Hypothalamus (tissue), 51 donors: ENCODE measurements at regions not wholly inside any gene's neighbourhood (a gene's known extent, or its start where the extent isn't known, plus 50 kb on each side); places are given as distances from the start of the nearest gene placed in this dataset.

Experiments used
- DNase-seq, 51 donors: peaks; one replicate each; lab custom pipeline; 2025; lab: John Stamatoyannopoulos, UW

DNA sequence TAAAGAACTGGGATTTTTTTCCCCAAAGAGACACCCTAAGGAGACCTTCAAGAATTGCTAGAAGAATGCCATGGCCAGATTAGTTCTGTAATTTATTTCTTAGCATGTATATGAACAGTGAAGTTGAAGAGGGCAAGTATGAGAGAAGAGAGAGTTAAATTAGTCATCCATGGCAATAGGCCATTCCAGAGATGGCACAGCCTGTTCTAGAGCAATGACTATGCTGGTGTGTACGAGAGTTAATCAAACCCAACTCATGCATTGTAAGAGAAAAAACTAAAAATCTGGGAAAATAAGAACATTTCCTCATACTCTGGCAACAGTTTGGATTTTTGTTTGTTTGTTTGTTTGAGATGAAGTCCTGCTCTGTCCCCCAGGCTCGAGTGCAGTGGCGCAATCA lies 112.1 kb upstream of the PIK3C3 start:
- DNase-seq, result no peak

DNA sequence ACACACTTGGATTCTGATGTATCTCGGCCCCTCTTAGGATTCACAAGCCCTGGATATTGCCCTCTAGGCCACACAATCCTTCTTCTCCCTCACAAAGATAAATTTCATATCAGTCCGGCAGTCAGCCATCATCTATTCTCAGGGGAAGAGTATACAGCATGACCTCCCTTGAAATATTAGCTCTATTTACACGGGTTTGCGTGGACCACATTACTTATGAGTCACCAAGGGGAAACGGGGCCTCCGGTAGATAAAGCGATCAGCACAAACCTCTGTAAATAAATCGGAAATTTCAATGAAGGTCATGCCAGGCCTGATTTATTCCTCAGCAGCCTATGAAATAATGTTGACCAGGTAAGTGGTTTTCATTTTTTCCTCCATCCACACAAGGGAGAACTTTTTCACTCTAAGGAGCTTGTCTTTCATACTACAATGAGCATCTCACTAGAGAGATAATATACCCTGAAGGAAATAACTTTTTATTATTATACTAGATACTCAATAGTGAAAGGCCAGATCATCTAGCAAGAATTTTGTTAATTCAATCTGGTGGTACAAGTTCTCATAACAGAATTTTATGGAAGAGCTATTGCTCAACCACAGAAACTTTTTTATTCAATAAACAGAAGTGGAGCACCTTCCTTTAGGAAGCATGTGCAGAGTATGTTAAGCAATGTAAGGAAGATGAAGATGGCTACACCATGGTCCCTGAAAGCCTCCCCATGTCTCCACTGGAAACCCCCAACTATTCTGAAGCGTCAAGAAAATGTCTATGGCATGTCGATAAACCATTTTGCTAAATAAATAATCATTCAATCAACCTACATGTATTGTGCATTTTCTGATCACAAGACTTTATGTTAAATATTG lies 125.2 kb upstream of the PIK3C3 start:
- DNase-seq, result no peak

DNA sequence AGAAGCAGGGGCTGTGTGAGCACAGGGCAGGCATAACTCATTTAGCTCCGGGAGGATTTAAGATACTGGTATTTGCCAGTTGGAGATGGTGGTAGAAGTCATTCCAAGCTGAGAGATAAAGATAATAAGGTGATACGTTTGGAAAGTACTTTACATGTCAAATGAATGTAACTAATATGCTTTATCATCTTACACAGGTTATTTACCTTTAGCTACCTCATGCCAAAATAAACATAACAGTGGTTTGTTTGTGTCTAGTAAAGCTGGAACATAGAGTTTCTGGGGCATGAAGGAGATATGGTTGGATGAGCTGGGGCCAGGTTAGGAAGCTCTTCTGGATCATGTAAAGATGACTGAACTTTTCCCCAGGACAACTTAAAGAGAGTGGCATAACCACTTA lies 126.9 kb upstream of the PIK3C3 start:
- DNase-seq, result no peak

DNA sequence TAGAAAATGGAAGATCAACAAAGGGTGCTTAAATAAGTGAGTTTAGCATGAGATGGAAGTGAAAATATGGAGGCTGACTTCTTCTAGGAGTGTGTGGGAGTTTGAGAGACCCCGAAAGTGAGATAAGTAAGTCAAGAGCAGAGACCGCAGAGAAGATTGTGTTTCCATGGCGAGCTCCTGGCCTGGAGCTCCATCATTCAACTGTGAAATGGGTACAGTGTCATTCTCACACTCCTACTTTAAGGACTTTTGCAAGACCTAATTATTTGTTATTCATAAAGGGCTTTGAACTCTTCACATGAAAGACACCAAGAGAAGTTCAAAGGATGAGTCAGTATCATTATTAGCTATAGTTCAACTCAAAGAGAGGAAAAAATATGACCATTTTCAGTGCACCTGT lies 134.2 kb upstream of the PIK3C3 start:
- DNase-seq, result no peak

- DNase-seq, result no peak
Measured at GRCh38 chr18:41818381-41819355, 136.4 kb upstream of the PIK3C3 start.

DNA sequence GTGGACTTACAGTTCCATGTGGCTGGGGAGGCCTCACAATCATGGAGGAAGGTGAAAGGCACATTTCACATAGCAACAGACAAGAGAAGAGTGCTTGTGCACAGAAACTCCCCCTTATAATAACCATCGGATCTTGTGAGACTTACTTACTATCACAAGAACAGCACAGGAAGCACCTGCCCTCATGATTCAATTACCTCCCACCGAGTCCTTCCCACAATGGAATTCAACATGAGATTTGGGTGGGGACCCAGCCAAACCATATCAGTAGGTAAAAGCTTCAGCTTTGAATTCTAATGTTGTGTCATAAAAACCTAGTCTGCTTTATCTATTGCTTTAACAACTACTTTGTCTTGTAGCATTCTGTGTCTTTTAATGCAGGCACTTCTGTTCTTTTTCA lies 140.4 kb upstream of the PIK3C3 start:
- DNase-seq, result no peak

- no peak for DNase-seq
Measured at GRCh38 chr18:41809652-41810051, 145.4 kb upstream of the PIK3C3 start.

- no peak for DNase-seq
Measured at GRCh38 chr18:41805341-41805740, 149.7 kb upstream of the PIK3C3 start.

- DNase-seq, result no peak
Measured at GRCh38 chr18:41798879-41799278, 156.2 kb upstream of the PIK3C3 start.

DNA sequence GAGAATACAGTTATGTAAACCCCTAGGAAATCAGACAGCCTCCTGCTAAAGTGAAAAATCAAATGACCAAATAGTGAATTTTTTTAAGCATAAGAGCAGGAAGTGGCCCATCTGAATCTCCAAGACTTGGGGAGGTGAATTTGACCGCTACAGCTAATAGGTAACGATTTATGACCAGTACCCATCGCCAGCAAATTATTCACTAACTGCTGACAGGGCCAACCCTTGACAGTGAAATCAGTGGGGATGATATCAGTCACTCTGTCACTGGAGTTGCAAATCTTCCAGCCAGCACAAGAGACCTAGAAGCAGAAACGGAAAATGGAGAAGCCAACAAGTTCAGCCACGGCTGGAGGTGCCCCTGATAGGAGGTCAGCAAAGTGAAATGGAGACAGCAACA lies 164.3 kb upstream of the PIK3C3 start:
- no peak for DNase-seq

- no peak for DNase-seq
Measured at GRCh38 chr18:41789001-41789400, 166.0 kb upstream of the PIK3C3 start.

DNA sequence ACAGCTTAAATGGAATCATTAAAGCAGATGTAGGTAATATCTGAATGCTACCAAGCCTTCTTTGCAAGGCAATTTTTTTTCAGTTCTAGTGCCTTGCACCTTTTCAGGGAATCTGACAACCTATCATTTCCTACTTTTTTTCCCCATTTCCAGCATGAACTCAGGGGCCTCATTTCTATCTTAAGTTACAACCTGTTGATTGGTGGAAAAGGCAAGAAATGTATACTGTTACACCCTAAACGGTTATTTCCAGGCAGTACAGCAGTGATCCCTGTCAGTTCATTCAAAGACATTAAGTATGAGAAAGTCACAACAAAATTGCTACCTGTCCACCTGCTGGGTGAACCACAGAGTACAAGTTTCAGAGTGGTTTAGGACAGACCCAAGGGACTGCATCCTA lies 171.2 kb upstream of the PIK3C3 start:
- peak in 1 of 51 donors; percentile 12 for DNase-seq

DNA sequence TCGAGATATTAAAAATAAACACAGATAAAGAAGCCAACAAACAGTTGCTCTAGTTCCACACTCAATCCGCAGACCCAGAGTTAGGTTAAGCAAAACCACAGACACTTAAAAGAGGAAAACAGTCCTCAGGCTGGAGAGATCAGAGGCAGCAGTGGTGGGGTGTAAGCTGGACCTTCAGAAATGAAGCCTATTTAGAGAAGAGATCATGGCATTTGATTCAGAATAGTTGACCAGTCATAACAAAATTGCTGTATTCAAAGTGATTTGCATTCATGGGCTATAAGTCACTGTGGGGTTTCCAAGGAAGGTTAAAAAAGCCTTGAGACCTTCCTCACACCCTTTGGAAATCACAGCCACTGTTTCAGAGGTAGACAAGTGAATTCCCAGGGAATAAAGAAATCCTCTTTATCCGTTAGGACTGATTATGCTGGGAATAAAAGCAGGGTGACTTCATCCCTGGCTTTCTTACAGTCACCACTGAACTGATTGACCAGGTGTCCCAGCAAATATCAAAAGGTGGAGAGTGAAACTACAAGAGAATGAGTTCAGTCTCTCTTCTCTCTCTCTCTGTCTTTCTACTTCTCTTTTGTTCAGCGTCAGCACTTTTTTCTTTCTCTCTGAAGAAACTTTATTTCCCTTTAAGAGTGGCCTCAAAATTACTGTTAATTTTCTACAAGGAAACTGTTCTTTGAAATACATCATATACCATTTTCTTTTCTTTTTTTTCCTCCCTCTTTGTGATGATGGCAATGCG lies 171.8 kb upstream of the PIK3C3 start:
- DNase-seq, result no peak

GRCh38 chr18:41771973-41772372 lies 183.1 kb upstream of the PIK3C3 start:
- no peak for DNase-seq

GRCh38 chr18:41769265-41769664 lies 185.8 kb upstream of the PIK3C3 start:
- no peak for DNase-seq

GRCh38 chr18:41768467-41768866 lies 186.6 kb upstream of the PIK3C3 start:
- no peak for DNase-seq

DNA sequence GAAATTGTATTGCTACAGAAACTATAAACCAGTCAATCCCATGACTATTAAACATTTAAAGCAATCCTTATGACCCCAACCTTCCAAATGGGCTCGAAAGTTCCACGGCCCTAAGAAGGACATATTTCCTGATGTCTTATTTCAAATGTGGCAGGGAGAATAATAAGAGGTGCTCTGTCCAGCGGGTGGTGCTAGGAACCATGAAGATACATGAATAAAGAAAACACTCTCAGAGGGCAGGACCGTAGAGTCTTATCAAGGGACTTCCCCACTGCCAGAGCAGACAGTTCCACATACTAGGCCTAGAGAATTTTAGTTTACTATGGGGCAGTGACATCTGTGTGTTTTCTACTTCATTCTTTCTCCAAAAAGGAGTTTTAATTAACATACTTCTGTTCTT lies 187.1 kb upstream of the PIK3C3 start:
- DNase-seq, result no peak

DNA sequence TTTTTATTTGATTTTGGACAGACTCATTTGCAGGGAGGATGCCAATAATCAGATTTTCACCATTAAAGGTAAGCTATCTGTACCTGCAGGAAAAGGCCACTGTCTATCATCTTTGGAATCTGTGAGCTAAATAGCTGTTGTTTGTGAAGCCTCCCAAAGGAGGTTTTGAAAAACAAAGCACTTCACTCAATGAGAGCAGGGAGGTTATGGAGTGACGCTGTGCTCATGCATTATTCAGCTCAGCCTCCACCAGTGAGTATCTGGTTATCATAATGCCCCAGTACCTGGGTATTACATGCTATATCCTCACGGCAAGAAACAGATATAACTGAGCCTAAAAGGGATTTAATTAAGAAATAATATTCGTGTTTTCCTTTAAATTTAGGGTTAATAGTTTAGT lies 189.6 kb upstream of the PIK3C3 start:
- DNase-seq, result no peak

DNA sequence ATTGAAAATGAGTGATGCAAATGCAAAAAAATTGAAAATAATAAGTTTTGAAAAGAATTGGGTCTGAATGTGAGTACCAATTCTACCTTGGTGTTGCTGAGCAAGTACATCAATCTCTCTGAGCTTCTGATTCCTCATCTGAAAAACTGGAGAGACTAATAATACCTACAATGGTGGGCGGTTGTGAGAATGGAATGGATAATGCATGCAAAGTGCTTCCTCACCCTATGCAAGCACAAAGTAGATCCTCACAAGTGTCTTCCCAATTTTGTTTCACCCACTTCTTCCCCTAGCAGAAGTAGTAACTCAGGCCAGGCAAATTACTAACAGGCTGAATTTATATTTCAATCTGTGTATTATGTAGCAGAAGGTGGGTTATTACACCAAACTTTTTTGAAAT lies 191.7 kb upstream of the PIK3C3 start:
- no peak for DNase-seq

DNA sequence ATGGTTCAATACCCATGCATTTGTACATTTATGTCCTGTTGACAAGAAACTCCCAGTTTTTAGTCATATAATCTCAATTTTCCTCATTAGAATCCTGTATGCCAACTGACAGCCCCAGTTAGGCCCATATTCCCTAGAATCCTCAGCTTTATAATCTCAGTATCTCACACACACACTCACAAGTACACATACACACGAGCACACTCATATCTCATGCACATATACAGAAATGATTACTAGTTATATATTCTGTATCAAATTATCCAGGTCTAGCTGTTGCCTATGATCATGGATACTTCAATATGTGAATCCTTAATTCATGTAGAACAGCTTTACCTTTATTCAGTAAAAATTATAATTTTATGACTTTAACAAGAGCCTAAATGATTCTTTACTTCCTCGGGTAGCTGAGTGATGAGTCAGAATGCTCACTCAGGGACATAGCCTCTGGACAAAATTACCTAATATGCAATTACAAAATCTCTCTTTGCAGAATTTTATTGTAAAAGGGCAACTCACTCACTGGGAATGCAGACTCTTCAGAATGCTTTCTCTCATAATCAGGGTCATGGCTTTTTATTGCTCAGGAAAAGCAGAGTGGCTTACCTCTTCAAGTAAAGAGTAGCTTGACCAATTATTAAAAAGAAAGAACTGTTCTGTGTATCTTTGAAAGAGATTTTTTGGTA lies 193.6 kb upstream of the PIK3C3 start:
- no peak for DNase-seq
